Astrocyte of the cerebellum (primary cell): ENCODE measurements at regions not wholly inside any gene's neighbourhood (a gene's known extent, or its start where the extent isn't known, plus 50 kb on each side); places are given as distances from the start of the nearest gene placed in this dataset.

Experiments
- DNase-seq: peaks from one replicate; pipeline ENCODE4 v3.0.0-alpha.2; 2011; ENCODE audit warnings: low read depth
- H3K4me3 ChIP-seq: 2 replicates; pipeline ENCODE4 v1.5.1; 2011; ENCODE audit warnings: mild to moderate bottlenecking, low read depth, low read length, moderate library complexity
- CTCF ChIP-seq: IDR thresholded peaks from 2 replicates; pipeline ENCODE4 v1.5.1; 2012; ENCODE audit warnings: low read length, low read depth, moderate library complexity, mild to moderate bottlenecking; ENCODE audit errors: missing control alignments
- in situ Hi-C: cut with HindIII; loops from 2 replicates; pipeline ENCODE4 v1.10.0; 2017; ENCODE audit warnings: low sequenced_read_pairs

DNA sequence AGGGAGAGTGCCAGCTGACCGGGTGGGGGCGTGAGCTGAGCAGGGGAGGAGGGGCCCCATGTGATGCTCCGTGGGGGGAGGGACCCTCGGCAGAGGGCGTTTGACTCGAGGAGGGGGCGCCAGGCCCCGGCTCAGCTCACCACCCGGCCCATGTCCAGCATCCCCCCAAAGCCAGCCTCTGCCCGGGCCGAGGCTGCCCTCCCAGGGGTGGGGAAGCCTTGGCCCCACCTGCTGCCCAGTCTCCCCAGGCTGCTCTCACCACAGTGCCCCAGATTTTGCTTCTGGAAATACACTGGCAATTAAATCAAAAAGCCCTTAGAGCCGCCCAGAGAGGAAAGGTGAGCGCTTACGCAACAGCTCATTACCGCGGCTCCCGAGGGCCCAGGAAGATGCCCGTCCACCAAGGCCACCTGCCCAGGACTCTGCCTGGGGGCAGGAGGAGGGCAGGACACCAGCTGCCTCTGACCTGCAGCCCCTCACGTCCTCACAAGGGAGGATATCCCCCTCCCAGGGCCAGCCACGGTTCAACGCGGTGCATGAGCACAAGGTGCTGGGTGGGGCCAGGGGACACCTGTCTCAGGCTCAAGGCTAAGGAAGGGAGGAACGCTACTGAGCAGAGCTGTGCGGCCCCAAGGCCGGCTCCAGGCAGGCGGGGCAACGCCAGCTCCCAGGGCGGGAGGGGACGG lies 70.0 kb upstream of the INPP5A start:
- in situ Hi-C loops = no loop called here
- DNase-seq = no peak

GRCh38 chr10:132468216-132468615 lies 69.4 kb upstream of the INPP5A start:
- in situ Hi-C loops = no loop called here

More for the DNA sequence above, 70.0 kb upstream of the INPP5A start:
- no peak for TF ChIP-seq CTCF
- no peak overlapping the region for H3K4me3 ChIP-seq

GRCh38 chr10:132468651-132469050 lies 68.9 kb upstream of the INPP5A start:
- DNase-seq = no peak
- in situ Hi-C loops = no loop called here
- TF ChIP-seq CTCF = no peak
- no peak overlapping the region for H3K4me3 ChIP-seq

More at GRCh38 chr10:132468216-132468615, 69.4 kb upstream of the INPP5A start:
- H3K4me3 ChIP-seq = no peak overlapping the region
- TF ChIP-seq CTCF = no peak
- no peak for DNase-seq

- in situ Hi-C loops = no loop called here
- no peak for TF ChIP-seq CTCF
- no peak overlapping the region for H3K4me3 ChIP-seq
- no peak for DNase-seq
Measured at GRCh38 chr10:132469197-132469884, 68.2 kb upstream of the INPP5A start.

DNA sequence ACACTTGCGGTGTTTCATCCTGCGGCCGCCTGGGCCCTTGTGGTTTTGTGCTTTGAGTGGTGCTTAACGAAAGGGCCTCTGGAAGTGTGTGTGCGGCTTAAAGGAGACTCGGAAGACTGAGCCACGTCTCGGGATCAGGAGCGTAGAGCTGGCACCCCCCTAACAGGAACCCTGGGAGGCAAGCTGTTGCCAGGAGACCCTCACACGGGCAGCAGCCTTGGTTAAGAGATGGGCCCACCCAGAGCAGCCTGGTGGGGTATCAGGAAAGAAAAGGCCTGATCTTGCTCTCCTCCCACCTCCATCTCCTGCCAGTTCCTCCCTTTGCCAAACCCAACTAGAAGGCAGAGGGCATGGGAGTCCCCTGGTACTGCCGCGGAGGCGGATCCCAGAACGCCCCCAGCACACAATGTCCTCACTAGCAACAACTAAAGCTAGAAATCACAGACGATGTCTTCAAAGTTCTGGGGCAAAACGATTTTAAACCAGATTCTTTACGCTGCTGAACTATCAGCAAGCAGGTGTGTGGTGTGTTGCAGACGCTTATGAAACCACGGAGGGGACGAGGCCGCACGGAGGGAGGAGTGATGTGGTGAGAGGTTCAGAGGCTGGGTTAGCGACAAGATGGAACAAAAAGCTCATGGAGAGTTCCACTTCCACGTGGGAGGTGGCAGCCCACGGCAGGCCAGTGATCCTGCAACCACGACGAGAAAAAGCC lies 67.0 kb upstream of the INPP5A start:
- no peak for TF ChIP-seq CTCF
- in situ Hi-C loops = no loop called here
- H3K4me3 ChIP-seq = no peak overlapping the region
- DNase-seq = peak; percentile 26

GRCh38 chr10:132471125-132471451 lies 66.5 kb upstream of the INPP5A start:
- no peak for TF ChIP-seq CTCF
- no peak for DNase-seq
- H3K4me3 ChIP-seq = no peak overlapping the region
- in situ Hi-C loops = no loop called here
